B cell (primary cell): ENCODE measurements at regions not wholly inside any gene's neighbourhood (a gene's known extent, or its start where the extent isn't known, plus 50 kb on each side); places are given as distances from the start of the nearest gene placed in this dataset.

Experiments
- ATAC-seq: fragments of 200-7000 bp; cut with Tn5 transposase; one replicate; pipeline ENCODE4 v1.10.0; 2021; ENCODE audit warnings: low read depth, mild to moderate bottlenecking, moderate number of reproducible peaks, moderate library complexity
- CTCF ChIA-PET: fragments of 350-600 bp; sonication (Branson Sonifier 250); formaldehyde crosslinking; loops from one replicate; lab custom pipeline; 2021; ENCODE audit warnings: antibody characterized with exemption, inconsistent platforms; lab: Charles Lee
- POLR2A ChIA-PET: fragments of 350-600 bp; sonication (Branson Sonifier 250); formaldehyde crosslinking; loops from one replicate; lab custom pipeline; 2021; ENCODE audit warnings: antibody characterized with exemption; lab: Charles Lee
- DNase-seq: peaks from one replicate; pipeline ENCODE4 v3.0.0; 2013
- H2AFZ ChIP-seq: 2 replicates; pipeline ENCODE4 v1.6.1; 2012; ENCODE audit warnings: mild to moderate bottlenecking, low read depth, low read length; ENCODE audit not compliant: insufficient read depth, poor library complexity, severe bottlenecking
- H3K27ac ChIP-seq, 2 donors: 1 replicate in 1 of 2; 2 replicates in 1 of 2; pipeline ENCODE4 v1.5.1; 2012 to 2013; ENCODE audit warnings: low read length in 2 of 2, mild to moderate bottlenecking in 2 of 2, moderate library complexity in 1 of 2
- H3K27me3 ChIP-seq, 4 experiments: fragments of 200-600 bp in 1 of 4; sonication (generic) in 1 of 4; replicated peaks in 1 of 4; 1 replicate in 2 of 4; 2 replicates in 2 of 4; pipeline versions ENCODE4 v1.6.1 to v1.7.0; 2013 to 2016; ENCODE audit warnings: low read length in 3 of 4, mild to moderate bottlenecking in 2 of 4, mixed read lengths in 1 of 4, moderate library complexity in 1 of 4; ENCODE audit not compliant: insufficient read depth in 4 of 4, control insufficient read depth in 3 of 4; ENCODE audit errors: control extremely low read depth in 1 of 4
- H3K36me3 ChIP-seq, 2 experiments: replicated peaks in 1 of 2; 1 replicate in 1 of 2; 2 replicates in 1 of 2; pipeline versions ENCODE4 v1.6.1 to v1.7.1; 2013; ENCODE audit warnings: low read length in 1 of 2; ENCODE audit not compliant: insufficient read depth in 2 of 2, control insufficient read depth in 1 of 2; ENCODE audit errors: control extremely low read depth in 1 of 2, extremely low read depth in 1 of 2
- H3K4me1 ChIP-seq, 2 donors: fragments of 200-600 bp in 1 of 2; sonication (generic) in 1 of 2; 1 replicate in 1 of 2; 2 replicates in 1 of 2; pipeline versions ENCODE4 v1.5.1 to v1.6.1; 2013 to 2017; ENCODE audit warnings: low read length in 2 of 2; ENCODE audit not compliant: control insufficient read depth in 2 of 2, insufficient read depth in 2 of 2
- H3K4me2 ChIP-seq: replicated peaks from 2 replicates; pipeline ENCODE3; 2012; ENCODE audit warnings: mild to moderate bottlenecking, low read depth, low read length; ENCODE audit not compliant: poor library complexity, severe bottlenecking
- H3K4me3 ChIP-seq, 5 experiments: fragments of 200-600 bp in 1 of 5; sonication (generic) in 1 of 5; 1 replicate in 3 of 5; 2 replicates in 2 of 5; pipeline versions ENCODE4 v1.5.1 to v1.7.0; 2011 to 2016; ENCODE audit warnings: low read length in 4 of 5, mild to moderate bottlenecking in 4 of 5, low read depth in 2 of 5, control low read depth in 1 of 5, moderate library complexity in 1 of 5; ENCODE audit not compliant: insufficient read depth in 1 of 5; ENCODE audit errors: control extremely low read depth in 1 of 5, extremely low read depth in 1 of 5
- H3K79me2 ChIP-seq: fragments of 200-600 bp; sonication (generic); one replicate; pipeline ENCODE4 v1.6.0; 2016; ENCODE audit warnings: low read length; ENCODE audit not compliant: control insufficient read depth, insufficient read depth
- H3K9ac ChIP-seq: fragments of 200-600 bp; sonication (generic); 2 replicates; pipeline ENCODE4 v1.6.1; 2017; ENCODE audit warnings: mild to moderate bottlenecking, low read length, moderate library complexity
- H3K9me3 ChIP-seq, 3 donors: one replicate each; pipeline versions ENCODE4 v1.6.1 to v1.7.1; 2013; ENCODE audit warnings: low read length in 2 of 3; ENCODE audit not compliant: control insufficient read depth in 2 of 3, insufficient read depth in 1 of 3; ENCODE audit errors: control extremely low read depth in 1 of 3
- H4K20me1 ChIP-seq: 2 replicates; pipeline ENCODE4 v1.6.0; 2012; ENCODE audit warnings: mild to moderate bottlenecking, low read length; ENCODE audit not compliant: insufficient read depth, control insufficient read depth, poor library complexity, severe bottlenecking
- H3K27ac Mint-ChIP-seq: one replicate; pipeline ENCODE4 v1.8.0; 2021; ENCODE audit warnings: mixed read lengths
- H3K27me3 Mint-ChIP-seq: one replicate; pipeline ENCODE4 v1.8.0; 2021; ENCODE audit warnings: mixed read lengths
- H3K4me1 Mint-ChIP-seq: one replicate; pipeline ENCODE4 v1.8.0; 2021; ENCODE audit warnings: mixed read lengths
- H3K4me3 Mint-ChIP-seq: one replicate; pipeline ENCODE4 v1.8.0; 2021; ENCODE audit warnings: mixed read lengths
- H3K9me3 Mint-ChIP-seq: one replicate; pipeline ENCODE4 v1.8.0; 2022; ENCODE audit warnings: mixed read lengths; ENCODE audit not compliant: insufficient read depth
- CTCF ChIP-seq: fragments of 200-600 bp; IDR thresholded peaks from one replicate; pipeline ENCODE4 v1.8.0; 2022; ENCODE audit warnings: antibody characterized with exemption, mild to moderate bottlenecking
- EZH2 ChIP-seq: IDR thresholded peaks from 2 replicates; pipeline ENCODE4 v1.6.1; 2012; ENCODE audit warnings: borderline replicate concordance, low read depth, mild to moderate bottlenecking, moderate library complexity, low read length; ENCODE audit not compliant: insufficient read depth, poor library complexity, severe bottlenecking
- WGBS: methylation state at CpG from one replicate; pipeline ENCODE4 v1.1.5; 2013; ENCODE audit warnings: missing lambda C conversion rate; ENCODE audit not compliant: insufficient coverage; 5-methylcytosine and 5-hydroxymethylcytosine counted together
- intact Hi-C: fragments of 100-400 bp; cut with micrococcal nuclease; formaldehyde crosslinking; loops from one replicate; pipeline ENCODE4 v1.10.0; 2022

GRCh38 chr18:78895207-78896001 lies 84.2 kb upstream of the SALL3 start:
- H3K4me1 Mint-ChIP-seq: no peaks in the 10 kb centered on the region
- 84% methylated on average over 22 of the region's 22 CpGs for WGBS

More at GRCh38 chr18:78895207-78896001, 84.2 kb upstream of the SALL3 start:
- Histone ChIP-seq H3K79me2 (no peaks in the 10 kb centered on the region), H3K4me3 (no peak overlapping the region), H3K27me3 (no peaks in the 10 kb centered on the region), H4K20me1 (no peaks in the 10 kb centered on the region), H3K4me2 (no peak overlapping the region), H3K9me3 (peaks cover 0 to 47% (median 2%) of the 10 kb centered on the region in 3 donors), H3K9ac (no peak overlapping the region), H3K36me3 (no peaks in the 10 kb centered on the region), H3K4me1 (no peaks in the 10 kb centered on the region), H2AFZ (no peak overlapping the region), H3K27ac (no peak overlapping the region)
- no peak for ATAC-seq
- Mint-ChIP-seq H3K27me3 (no peaks in the 10 kb centered on the region), H3K4me3 (no peak overlapping the region), H3K9me3 (peaks cover 10% of the 10 kb centered on the region), H3K27ac (no peak overlapping the region)
- CTCF ChIA-PET: no interaction called here
- POLR2A ChIA-PET: no interaction called here
- intact Hi-C loops: no loop called here
- no peak for TF ChIP-seq EZH2
- no peak for TF ChIP-seq CTCF
- no peak for DNase-seq
